HG02973 (cell line): ENCODE measurements at regions not wholly inside any gene's neighbourhood (a gene's known extent, or its start where the extent isn't known, plus 50 kb on each side); places are given as distances from the start of the nearest gene placed in this dataset.
"Not testable (repeated sequence)": the region's sequence is repeated elsewhere in the genome, so short reads cannot be mapped to it uniquely, and the experiment has no call there.

Experiments
- ATAC-seq: cut with Tn5 transposase; IDR thresholded peaks from one replicate; pipeline ENCODE4 v1.9.1; 2021; ENCODE audit warnings: moderate library complexity; ENCODE audit not compliant: unreplicated experiment

DNA sequence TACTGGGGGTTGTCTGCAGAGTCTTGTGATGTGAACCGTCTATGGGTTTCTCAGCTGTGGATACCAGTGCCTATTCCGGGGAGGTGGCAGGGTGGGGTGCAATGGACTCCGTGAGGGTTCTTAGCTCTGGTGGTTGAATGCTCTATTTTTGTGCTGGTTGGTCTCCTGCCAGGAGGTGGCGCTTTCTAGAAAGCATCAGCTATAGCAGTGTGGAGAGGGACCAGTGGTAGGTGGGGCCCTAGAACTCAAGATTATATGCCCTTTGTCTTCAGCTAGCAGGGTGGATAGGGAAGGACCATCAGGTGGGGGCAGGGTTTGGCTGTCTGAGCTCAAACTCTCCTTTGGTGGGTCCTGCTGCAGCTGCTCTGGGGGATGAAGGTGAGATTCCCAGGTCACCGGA, 127.3 kb upstream of the PLD5 start:
- no peak for ATAC-seq

GRCh38 chr1:242641461-242641860, 117.0 kb upstream of the PLD5 start:
- ATAC-seq: no peak

DNA sequence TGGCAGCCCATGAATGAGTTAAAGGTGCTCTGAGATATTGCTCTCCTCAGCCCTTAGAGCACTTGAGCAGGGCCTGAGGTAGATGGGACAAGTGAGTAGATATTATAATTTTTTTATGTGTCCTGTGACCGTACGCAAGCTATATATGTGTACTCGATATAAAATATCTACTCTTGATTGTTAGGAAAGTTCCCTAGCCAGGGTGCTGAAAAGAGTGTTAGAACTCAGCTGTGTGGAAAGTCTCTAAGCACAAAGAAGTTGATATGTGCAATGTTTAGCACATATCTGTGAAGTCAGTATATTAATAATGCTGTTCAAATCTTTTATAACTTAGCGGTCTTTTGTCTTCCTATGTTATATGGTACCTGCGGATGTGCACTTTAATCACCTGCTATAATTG, 114.6 kb upstream of the PLD5 start:
- ATAC-seq: no peak

- no peak for ATAC-seq
Measured at GRCh38 chr1:242634732-242635131, 110.2 kb upstream of the PLD5 start.

DNA sequence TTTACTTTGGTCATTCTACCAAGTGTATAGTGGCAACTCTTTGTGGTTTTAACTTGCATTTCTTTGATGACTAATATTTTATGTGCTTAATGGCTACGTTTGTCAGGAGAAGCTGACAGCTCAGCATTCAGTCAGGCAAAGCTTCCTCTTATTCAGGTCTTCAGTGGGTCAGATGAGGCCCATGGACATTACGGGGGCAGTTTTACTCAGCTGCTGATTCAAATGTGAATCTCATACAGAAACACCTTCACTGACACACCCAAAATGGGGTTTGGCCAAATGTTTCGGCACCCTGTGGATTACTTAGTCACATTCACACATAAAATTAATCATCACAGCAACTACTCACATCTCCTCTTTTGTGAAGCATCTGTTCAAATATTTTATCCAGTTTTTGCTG, 104.9 kb upstream of the PLD5 start:
- ATAC-seq: no peak

- no peak for ATAC-seq
Measured at GRCh38 chr1:242623756-242624155, 99.3 kb upstream of the PLD5 start.

- ATAC-seq: no peak
Measured at GRCh38 chr1:242623119-242623518, 98.6 kb upstream of the PLD5 start.

GRCh38 chr1:242613266-242613815, 88.8 kb upstream of the PLD5 start:
- ATAC-seq: no peak

- no peak for ATAC-seq
Measured at GRCh38 chr1:242610209-242610608, 85.7 kb upstream of the PLD5 start.

DNA sequence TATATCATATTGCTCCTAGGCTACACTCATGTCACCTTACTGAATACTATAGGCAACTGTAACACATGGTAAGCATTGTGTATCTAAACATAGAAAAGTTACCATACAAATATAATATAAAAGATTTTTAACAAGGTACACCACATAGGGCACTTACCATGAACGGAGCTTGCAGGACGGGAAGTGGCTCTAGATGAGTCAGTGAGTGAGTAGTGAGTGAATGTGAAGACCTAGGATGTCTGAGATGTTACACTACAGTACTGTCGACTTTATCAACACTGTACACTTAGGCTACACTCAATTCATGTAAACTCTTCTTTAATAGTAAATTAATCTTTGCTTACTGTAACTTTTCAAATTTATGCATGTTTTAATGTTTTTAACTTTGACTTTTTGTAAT, 81.0 kb upstream of the PLD5 start:
- no peak for ATAC-seq

DNA sequence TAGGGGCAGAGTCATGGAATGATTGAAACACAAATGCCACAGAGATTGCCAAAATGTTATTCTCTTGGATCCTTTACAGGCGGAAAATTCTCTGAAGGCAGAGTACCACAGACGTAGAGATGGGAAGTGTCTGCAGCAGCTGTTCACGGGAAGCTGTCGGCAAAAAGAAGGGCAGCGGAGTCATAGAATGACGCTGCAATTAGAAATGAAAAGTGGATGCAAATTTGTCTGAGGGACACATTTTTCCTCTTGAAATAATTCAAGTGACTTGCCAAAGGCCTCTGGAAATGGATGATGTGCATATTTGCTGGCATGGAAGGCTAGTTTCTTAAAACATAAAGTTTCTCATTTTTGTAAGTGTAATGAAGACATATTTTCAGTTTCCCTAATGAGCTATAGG, 77.5 kb upstream of the PLD5 start:
- ATAC-seq: no peak

GRCh38 chr1:242593756-242594155, 69.3 kb upstream of the PLD5 start:
- ATAC-seq: not testable (repeated sequence)

GRCh38 chr1:242586360-242586680, 61.8 kb upstream of the PLD5 start:
- ATAC-seq: no peak

DNA sequence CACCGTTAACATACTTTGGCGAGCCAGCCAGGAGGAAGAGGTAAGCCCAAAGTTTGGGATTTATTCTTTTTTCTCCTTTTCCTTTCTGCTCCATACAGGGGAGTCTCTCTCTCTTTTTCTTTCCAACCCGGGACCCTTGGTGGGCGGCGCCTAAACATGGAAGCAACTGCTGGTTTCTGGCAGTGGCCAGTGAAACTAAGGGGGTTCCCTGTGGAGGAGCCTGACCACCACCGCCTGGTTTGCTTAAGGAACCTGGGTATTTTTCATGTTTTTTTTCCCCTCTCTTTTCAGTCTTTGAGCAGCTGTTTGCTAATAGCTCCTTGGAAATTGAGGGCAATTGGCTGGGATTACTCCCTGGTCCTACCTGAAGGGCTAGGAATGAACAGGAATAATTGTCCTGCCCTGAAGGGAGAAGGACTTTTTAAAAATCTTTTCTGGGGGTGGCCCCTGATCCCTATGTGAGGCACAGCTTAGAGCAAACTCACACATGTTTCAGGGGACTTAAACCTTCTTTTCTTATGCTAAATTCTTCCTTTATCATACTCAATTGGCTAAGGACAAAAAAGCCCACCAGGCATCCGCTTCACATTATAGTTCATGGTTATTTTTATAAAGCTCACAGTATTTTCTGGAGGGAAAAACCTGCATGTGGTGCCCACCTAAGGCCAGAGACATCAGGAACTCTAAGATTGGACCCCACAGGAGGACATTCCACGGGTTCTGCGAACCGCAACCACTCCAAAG, 61.3 kb upstream of the PLD5 start:
- ATAC-seq: no peak

DNA sequence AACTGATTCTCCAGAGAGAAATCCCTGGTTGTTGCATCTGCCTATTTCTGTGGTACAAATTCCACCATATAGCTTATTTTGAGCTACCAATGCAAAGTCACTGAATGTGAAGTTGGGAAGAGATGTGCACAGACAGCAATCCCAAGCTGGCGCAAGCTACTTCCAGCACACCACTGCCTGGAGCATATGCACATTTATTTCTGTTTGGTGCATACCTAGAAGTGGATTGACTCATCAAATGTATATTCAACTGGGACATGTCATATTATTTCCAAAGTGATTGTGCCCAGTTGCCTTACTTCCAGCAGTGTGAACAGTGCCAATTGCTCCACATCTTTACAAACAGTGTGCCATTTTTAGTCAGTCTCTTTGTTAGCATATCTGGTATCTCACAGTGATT, 58.2 kb upstream of the PLD5 start:
- ATAC-seq: no peak

DNA sequence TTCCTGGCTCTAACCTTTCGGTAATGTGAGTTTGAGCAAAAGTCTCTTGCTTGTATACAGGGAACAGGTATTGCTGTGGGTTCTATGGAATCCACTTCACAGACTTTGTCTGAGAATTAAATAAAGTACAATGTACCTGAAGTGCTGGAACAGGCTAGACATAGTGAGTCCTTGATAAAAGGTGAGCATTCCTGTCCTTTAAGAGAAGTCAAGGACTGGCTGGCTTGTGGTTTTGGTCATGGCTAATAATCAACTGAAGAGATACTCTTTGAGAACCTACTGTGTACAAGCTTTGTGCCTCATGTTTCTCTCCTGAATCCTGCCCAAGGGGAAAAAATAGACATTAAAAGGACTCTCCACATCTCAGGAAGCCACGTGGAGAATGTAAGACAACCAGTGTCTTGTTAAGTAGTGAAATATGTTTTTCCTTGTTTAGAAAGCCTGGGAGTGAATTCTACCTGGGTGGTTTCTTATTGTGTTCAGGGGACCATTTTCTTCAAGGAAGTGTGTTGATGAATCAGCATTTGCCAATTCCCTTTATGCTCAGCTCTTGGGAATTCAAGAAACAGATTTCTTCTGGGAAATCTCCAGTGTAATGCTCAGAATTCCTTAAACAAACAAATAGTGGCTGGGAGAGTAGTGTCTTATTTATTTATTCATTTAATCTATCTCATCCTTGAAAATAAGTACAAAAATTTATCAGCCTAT, 55.2 kb upstream of the PLD5 start:
- no peak for ATAC-seq
